ENCODE measurements at regions not wholly inside any gene's neighbourhood (a gene's known extent, or its start where the extent isn't known, plus 50 kb on each side); places are given as distances from the start of the nearest gene placed in this dataset.

DNA sequence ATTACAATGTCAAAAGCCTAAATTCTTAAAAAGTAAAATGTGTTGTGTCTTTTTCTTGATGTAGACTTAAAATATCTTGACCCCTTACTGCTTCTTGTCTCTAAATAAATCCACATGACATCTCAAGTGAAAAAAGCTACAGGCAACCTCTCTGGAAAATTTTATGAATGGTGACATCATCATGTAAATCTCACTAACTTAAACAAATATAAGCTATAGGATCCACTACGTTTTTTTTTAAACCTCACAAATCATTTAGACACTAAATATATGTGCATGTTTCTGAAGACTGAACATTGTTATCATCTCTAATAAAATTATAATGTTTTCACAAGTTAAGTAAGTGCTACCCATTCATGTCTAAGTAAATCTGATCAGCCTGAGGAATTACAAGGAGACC, 793.7 kb upstream of the PRR20A start:
- POLR2A ChIA-PET: no interaction called here
- TF ChIP-seq, protein P1, sequence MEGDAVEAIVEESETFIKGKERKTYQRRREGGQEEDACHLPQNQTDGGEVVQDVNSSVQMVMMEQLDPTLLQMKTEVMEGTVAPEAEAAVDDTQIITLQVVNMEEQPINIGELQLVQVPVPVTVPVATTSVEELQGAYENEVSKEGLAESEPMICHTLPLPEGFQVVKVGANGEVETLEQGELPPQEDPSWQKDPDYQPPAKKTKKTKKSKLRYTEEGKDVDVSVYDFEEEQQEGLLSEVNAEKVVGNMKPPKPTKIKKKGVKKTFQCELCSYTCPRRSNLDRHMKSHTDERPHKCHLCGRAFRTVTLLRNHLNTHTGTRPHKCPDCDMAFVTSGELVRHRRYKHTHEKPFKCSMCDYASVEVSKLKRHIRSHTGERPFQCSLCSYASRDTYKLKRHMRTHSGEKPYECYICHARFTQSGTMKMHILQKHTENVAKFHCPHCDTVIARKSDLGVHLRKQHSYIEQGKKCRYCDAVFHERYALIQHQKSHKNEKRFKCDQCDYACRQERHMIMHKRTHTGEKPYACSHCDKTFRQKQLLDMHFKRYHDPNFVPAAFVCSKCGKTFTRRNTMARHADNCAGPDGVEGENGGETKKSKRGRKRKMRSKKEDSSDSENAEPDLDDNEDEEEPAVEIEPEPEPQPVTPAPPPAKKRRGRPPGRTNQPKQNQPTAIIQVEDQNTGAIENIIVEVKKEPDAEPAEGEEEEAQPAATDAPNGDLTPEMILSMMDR (IDR thresholded peaks at IDR 0.05; ENCODE audit: control extremely low read depth, extremely low read depth, low read depth, missing control alignments): no peak
- no peak for DNase-seq (ENCODE audit: extremely low spot score)
- CTCF ChIA-PET: no interaction called here

DNA sequence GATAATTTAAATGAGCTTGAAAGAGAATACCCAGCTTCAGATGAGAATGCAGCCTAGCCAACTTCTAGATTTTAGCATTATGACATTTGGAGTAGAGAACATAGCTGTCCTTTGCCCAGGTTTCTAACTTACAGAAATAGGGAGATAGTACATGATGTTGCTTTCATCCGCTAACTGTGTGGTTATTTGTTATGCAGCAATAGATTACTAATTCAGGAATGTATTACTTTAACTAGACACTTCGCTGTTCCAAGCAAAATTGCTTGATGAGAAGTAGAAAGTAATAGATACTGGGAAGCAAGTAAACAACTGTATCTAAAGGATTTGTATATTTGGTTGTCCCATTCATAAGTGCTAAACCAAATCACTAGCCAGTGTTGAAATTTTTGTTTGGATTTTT, 790.9 kb upstream of the PRR20A start:
- ChIA-PET CTCF (interaction anchor here (0.9 kb wide), 1 partner anchor 9 kb away, joined by 3 read pairs; no protein-coding TSS in a partner anchor), POLR2A (no interaction called here)
- DNase-seq (ENCODE audit: extremely low spot score): no peak
- TF ChIP-seq, protein P1 (IDR thresholded peaks at IDR 0.05; ENCODE audit: control extremely low read depth, extremely low read depth, low read depth, missing control alignments): no peak

DNA sequence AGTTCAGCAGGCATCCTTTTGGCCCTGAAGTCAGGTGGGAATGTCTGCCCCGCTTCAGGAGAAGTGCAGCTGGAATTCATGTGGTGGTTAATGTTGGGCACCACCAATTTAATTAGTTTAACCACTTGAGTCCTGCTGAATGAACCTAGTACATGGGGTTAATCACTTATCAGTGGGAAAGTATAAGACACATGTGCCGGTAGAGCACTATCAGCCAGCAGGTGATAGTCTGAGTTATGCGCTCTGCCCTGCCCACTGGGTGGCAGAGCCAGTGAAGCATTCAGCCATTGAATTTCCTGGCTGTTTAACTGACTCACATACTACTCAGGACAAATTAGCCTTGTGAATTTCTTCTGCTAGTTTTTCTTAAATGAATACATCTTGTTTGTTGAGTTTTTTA, 789.7 kb upstream of the PRR20A start:
- CTCF ChIA-PET: no interaction called here
- TF ChIP-seq, protein P1 (IDR thresholded peaks at IDR 0.05; ENCODE audit: control extremely low read depth, extremely low read depth, low read depth, missing control alignments): no peak
- DNase-seq (ENCODE audit: extremely low spot score): no peak
- POLR2A ChIA-PET: no interaction called here

DNA sequence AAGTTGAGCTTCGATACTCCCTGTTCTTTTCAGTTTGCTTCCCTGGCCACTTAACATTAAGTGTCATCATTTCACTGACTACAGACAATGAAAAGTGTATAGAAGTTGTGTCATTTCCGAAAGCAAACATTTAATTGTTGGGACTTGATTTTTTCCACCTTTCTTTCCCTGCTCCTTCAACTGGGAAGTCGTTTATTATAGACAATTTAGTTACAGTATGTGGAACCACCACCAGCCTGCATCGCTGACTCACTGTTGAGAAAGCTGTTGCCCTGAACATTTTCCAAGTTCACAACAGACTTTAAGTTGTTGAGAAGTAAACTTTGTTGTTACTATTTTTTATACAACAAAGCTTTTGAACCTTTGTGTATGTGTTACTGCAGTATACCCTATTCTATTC, 788.4 kb upstream of the PRR20A start:
- no peak for DNase-seq (ENCODE audit: extremely low spot score)
- TF ChIP-seq, protein P1 (IDR thresholded peaks at IDR 0.05; ENCODE audit: control extremely low read depth, extremely low read depth, low read depth, missing control alignments): no peak
- ChIA-PET POLR2A (no interaction called here), CTCF (interaction anchor here (1.5 kb wide), 1 partner anchor 15 kb away, joined by 3 read pairs; no protein-coding TSS in a partner anchor)

DNA sequence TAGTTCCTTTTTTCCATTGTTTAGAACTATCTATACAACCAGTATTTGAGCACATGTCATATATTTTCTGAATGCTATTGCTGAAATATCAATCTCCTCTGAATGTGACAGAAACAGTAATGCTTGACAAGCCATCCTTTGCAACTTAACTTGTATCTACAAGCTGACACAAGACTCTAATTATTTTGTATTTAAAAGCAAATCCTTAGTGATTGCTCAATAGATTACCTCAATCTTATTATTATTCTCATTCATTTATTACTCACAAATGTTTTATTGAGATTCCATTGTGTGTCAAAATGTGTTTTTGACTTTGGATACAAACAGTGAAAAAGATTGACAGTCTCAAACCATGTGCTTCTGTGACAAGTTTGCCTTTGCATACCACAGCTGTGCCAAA, 787.8 kb upstream of the PRR20A start:
- ChIA-PET POLR2A (no interaction called here), CTCF (interaction anchor here (1.5 kb wide), 1 partner anchor 15 kb away, joined by 3 read pairs; no protein-coding TSS in a partner anchor)
- DNase-seq (ENCODE audit: extremely low spot score): no peak
- TF ChIP-seq, protein P1 (IDR thresholded peaks at IDR 0.05; ENCODE audit: control extremely low read depth, extremely low read depth, low read depth, missing control alignments): no peak

DNA sequence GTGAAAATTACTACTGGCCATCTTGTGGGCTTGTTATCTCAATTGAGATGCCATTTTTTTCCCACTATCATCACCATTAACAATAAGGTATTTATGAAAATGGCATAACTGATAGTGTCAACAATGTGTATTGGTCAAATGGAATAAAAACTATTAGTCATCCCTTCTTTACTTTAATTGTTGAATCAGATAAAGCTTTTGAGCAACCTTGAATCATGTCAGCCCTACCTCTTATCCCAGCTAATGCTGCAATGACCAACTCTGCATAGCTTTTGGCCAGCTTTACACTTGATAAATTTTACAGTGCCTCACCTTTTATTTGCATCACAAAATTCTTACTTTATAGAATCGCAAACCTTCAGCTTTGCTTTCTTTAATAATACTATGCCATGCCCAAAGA, 784.0 kb upstream of the PRR20A start:
- TF ChIP-seq, protein P1 (IDR thresholded peaks at IDR 0.05; ENCODE audit: control extremely low read depth, extremely low read depth, low read depth, missing control alignments): no peak
- CTCF ChIA-PET: no interaction called here
- POLR2A ChIA-PET: no interaction called here
- no peak for DNase-seq (ENCODE audit: extremely low spot score)

DNA sequence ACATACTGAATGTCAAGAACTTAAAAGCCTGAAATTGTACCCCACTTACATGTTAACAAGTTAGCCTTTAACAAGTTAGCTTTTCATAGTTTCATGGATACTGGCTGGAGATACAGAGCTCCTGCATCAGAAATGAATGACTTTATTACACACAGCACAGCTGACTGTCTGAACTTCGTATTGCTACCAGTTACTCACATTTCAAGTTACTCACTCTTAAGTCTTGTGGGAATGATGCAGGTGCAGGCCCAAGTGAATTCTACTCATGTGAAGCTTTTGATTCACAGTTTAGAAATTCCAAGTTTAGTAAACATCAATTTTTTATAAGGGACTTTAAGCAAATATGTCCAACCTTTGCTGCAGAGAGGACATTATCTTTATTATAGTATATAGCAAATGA, 762.2 kb upstream of the PRR20A start:
- TF ChIP-seq, protein P1 (IDR thresholded peaks at IDR 0.05; ENCODE audit: control extremely low read depth, extremely low read depth, low read depth, missing control alignments): no peak
- POLR2A ChIA-PET: no interaction called here
- no peak for DNase-seq (ENCODE audit: extremely low spot score)
- CTCF ChIA-PET: interaction anchor here (0.5 to 0.9 kb wide), 2 partner anchors 15 to 17 kb away, joined by 3 read pairs; no protein-coding TSS in a partner anchor
